H1 (cell line): ENCODE measurements at regions not wholly inside any gene's neighbourhood (a gene's known extent, or its start where the extent isn't known, plus 50 kb on each side); places are given as distances from the start of the nearest gene placed in this dataset.

Experiments
- CTCF ChIA-PET: fragments of 300-600 bp; sonication (Branson Sonifier 250); formaldehyde crosslinking; loops from one replicate; lab custom pipeline; 2021; ENCODE audit not compliant: partially characterized antibody; lab: Charles Lee
- POLR2A ChIA-PET: fragments of 300-600 bp; sonication (Branson Sonifier 250); formaldehyde crosslinking; loops from one replicate; lab custom pipeline; 2021; ENCODE audit warnings: inconsistent platforms; ENCODE audit not compliant: partially characterized antibody; lab: Charles Lee
- DNase-seq, 2 experiments: peaks; one replicate each; pipeline versions ENCODE4 v3.0.0 to v3.0.0-alpha.2; 2010 to 2022; ENCODE audit warnings: low spot score in 2 of 2, low read depth in 1 of 2, mixed read lengths in 1 of 2
- FAIRE-seq: peaks from 2 replicates; lab custom pipeline; 2011; peaks lifted over from hg19 to GRCh38; lab: Jason Lieb, UNC
- H2AFZ ChIP-seq: 2 replicates; pipeline ENCODE4 v1.8.1; 2012; ENCODE audit warnings: low read length, inconsistent platforms
- H2AK5ac ChIP-seq: 2 replicates; pipeline ENCODE4 v1.6.1; 2013; ENCODE audit warnings: low read depth, low read length
- H2BK120ac ChIP-seq: replicated peaks from 2 replicates; pipeline ENCODE3; 2013; ENCODE audit warnings: low read depth, low read length, inconsistent platforms
- H2BK12ac ChIP-seq: 2 replicates; pipeline ENCODE4 v1.6.1; 2013; ENCODE audit warnings: low read depth, low read length
- H2BK15ac ChIP-seq: 2 replicates; pipeline ENCODE4 v1.6.1; 2013; ENCODE audit warnings: low read length
- H2BK20ac ChIP-seq: 2 replicates; pipeline ENCODE4 v1.6.1; 2013; ENCODE audit warnings: low read length
- H2BK5ac ChIP-seq: 2 replicates; pipeline ENCODE4 v1.6.1; 2013; ENCODE audit warnings: low read depth, low read length
- H3K14ac ChIP-seq: 2 replicates; pipeline ENCODE4 v1.6.1; 2013; ENCODE audit warnings: inconsistent platforms; ENCODE audit not compliant: insufficient read length
- H3K18ac ChIP-seq: 2 replicates; pipeline ENCODE4 v1.6.1; 2013; ENCODE audit warnings: low read length; ENCODE audit errors: extremely low read depth
- H3K23ac ChIP-seq: 2 replicates; pipeline ENCODE4 v1.6.1; 2013; ENCODE audit warnings: inconsistent platforms; ENCODE audit not compliant: insufficient read length
- H3K23me2 ChIP-seq: 2 replicates; pipeline ENCODE4 v1.6.1; 2013; ENCODE audit warnings: low read depth, low read length
- H3K27ac ChIP-seq: 2 replicates; pipeline ENCODE4 v1.6.1; 2011; ENCODE audit warnings: low read depth, low read length, inconsistent platforms
- H3K27me3 ChIP-seq, 4 experiments: replicated peaks in 1 of 4; 1 replicate in 1 of 4; 2 replicates in 3 of 4; pipeline versions ENCODE4 v1.6.1 to v1.8.1; 2011 to 2013; ENCODE audit warnings: low read length in 3 of 4, mild to moderate bottlenecking in 3 of 4, inconsistent platforms in 2 of 4, mixed read lengths in 2 of 4, moderate library complexity in 1 of 4; ENCODE audit not compliant: control insufficient read depth in 3 of 4, insufficient read depth in 3 of 4; ENCODE audit errors: extremely low read depth in 1 of 4
- H3K36me3 ChIP-seq, 4 experiments: 2 replicates each; pipeline versions ENCODE4 v1.6.1 to v1.8.1; 2011 to 2013; ENCODE audit warnings: mild to moderate bottlenecking in 4 of 4, low read length in 3 of 4, moderate library complexity in 2 of 4, control low read depth in 1 of 4, inconsistent platforms in 1 of 4; ENCODE audit not compliant: insufficient read depth in 4 of 4, control insufficient read depth in 2 of 4
- H3K4ac ChIP-seq: replicated peaks from 2 replicates; pipeline ENCODE3; 2013; ENCODE audit warnings: low read length, low read depth, mixed read lengths, inconsistent platforms; ENCODE audit not compliant: insufficient read length
- H3K4me1 ChIP-seq, 4 experiments: replicated peaks in 1 of 4; 1 replicate in 1 of 4; 2 replicates in 3 of 4; pipeline versions ENCODE4 v1.6.1 to v1.8.1; 2011 to 2013; ENCODE audit warnings: low read length in 3 of 4, inconsistent platforms in 2 of 4, mixed read lengths in 1 of 4; ENCODE audit not compliant: insufficient read depth in 4 of 4, control insufficient read depth in 3 of 4
- H3K4me2 ChIP-seq, 2 experiments: 2 replicates each; pipeline versions ENCODE4 v1.6.1 to v1.8.1; 2011 to 2013; ENCODE audit warnings: low read depth in 2 of 2, low read length in 2 of 2, control low read depth in 1 of 2, inconsistent platforms in 1 of 2, mild to moderate bottlenecking in 1 of 2; ENCODE audit not compliant: insufficient read depth in 1 of 2
- H3K4me3 ChIP-seq, 4 experiments: fragments of 200-600, 300-600 bp in 1 of 4; sonication (generic), shearing (Covaris generic), sonication (Bioruptor Twin) in 1 of 4; 2 replicates each; pipeline versions ENCODE4 v1.5.1 to v1.8.1; 2011 to 2016; ENCODE audit warnings: low read length in 4 of 4, low read depth in 3 of 4, control low read depth in 2 of 4, inconsistent platforms in 2 of 4, mild to moderate bottlenecking in 2 of 4, mixed read lengths in 1 of 4, moderate library complexity in 1 of 4; ENCODE audit not compliant: insufficient read depth in 2 of 4; ENCODE audit errors: extremely low read depth in 1 of 4
- H3K56ac ChIP-seq: replicated peaks from 2 replicates; pipeline ENCODE3; 2013; ENCODE audit warnings: low read depth, mild to moderate bottlenecking, mixed read lengths, low read length, inconsistent platforms; ENCODE audit not compliant: insufficient read length
- H3K79me1 ChIP-seq: 2 replicates; pipeline ENCODE4 v1.6.1; 2013; ENCODE audit warnings: low read depth, low read length, control low read depth
- H3K79me2 ChIP-seq, 2 experiments: 2 replicates each; pipeline versions ENCODE4 v1.6.1 to v1.8.1; 2012 to 2013; ENCODE audit warnings: low read length in 2 of 2, mild to moderate bottlenecking in 2 of 2, inconsistent platforms in 1 of 2; ENCODE audit not compliant: insufficient read depth in 2 of 2, control insufficient read depth in 1 of 2
- H3K9ac ChIP-seq, 4 experiments: replicated peaks in 1 of 4; 1 replicate in 1 of 4; 2 replicates in 3 of 4; pipeline versions ENCODE4 v1.6.1 to v1.8.1; 2011 to 2013; ENCODE audit warnings: low read depth in 3 of 4, low read length in 3 of 4, control low read depth in 2 of 4, mild to moderate bottlenecking in 2 of 4, moderate library complexity in 2 of 4, inconsistent platforms in 1 of 4; ENCODE audit errors: extremely low read depth in 1 of 4
- H3K9me3 ChIP-seq, 2 experiments: 2 replicates each; pipeline versions ENCODE4 v1.6.1 to v1.8.1; 2012 to 2013; ENCODE audit warnings: mild to moderate bottlenecking in 2 of 2, moderate library complexity in 2 of 2, control low read depth in 1 of 2, inconsistent platforms in 1 of 2, low read depth in 1 of 2, low read length in 1 of 2, mixed read lengths in 1 of 2; ENCODE audit not compliant: insufficient read depth in 2 of 2
- H4K20me1 ChIP-seq, 2 experiments: replicated peaks in 1 of 2; 2 replicates each; pipeline versions ENCODE3 to v1.8.1; 2011 to 2013; ENCODE audit warnings: inconsistent platforms in 2 of 2, low read length in 2 of 2, mild to moderate bottlenecking in 1 of 2; ENCODE audit not compliant: insufficient read depth in 2 of 2, control insufficient read depth in 1 of 2
- H4K5ac ChIP-seq: 2 replicates; pipeline ENCODE4 v1.6.1; 2013; ENCODE audit warnings: low read length, low read depth, mixed read lengths, inconsistent platforms; ENCODE audit not compliant: insufficient read length
- H4K8ac ChIP-seq: 2 replicates; pipeline ENCODE4 v1.8.0; 2013; ENCODE audit warnings: mild to moderate bottlenecking, moderate library complexity, low read length, inconsistent platforms; ENCODE audit not compliant: insufficient read depth; ENCODE audit errors: extremely low read depth
- H4K91ac ChIP-seq: replicated peaks from 2 replicates; pipeline ENCODE3; 2013; ENCODE audit warnings: low read length, mixed read lengths, inconsistent platforms; ENCODE audit not compliant: insufficient read length
- EGR1 ChIP-seq: IDR thresholded peaks from 2 replicates; pipeline ENCODE4 v1.6.1; 2011; ENCODE audit warnings: low read depth, low read length, borderline replicate concordance
- HDAC2 ChIP-seq, 2 experiments: fragments of 300-600 bp in 1 of 2; sonication (generic) in 1 of 2; IDR thresholded peaks; 2 replicates each; pipeline ENCODE4 v1.6.1; 2011 to 2012; ENCODE audit warnings: low read depth in 2 of 2, low read length in 2 of 2, mild to moderate bottlenecking in 2 of 2, moderate library complexity in 2 of 2, borderline replicate concordance in 1 of 2, inconsistent platforms in 1 of 2
- POLR2AphosphoS5 ChIP-seq: IDR thresholded peaks from 2 replicates; pipeline ENCODE4 v1.6.1; 2011; ENCODE audit warnings: low read depth, low read length
- SIN3A ChIP-seq, 2 experiments: IDR thresholded peaks in 1 of 2; conservative IDR thresholded peaks in 1 of 2; 2 replicates each; pipeline ENCODE4 v1.6.1; 2011 to 2012; ENCODE audit warnings: low read length in 2 of 2, improper control_type of control experiment in 1 of 2, low read depth in 1 of 2, mild to moderate bottlenecking in 1 of 2
- SIX5 ChIP-seq: IDR thresholded peaks from 2 replicates; pipeline ENCODE4 v1.6.1; 2011; ENCODE audit warnings: mild to moderate bottlenecking, low read depth, low read length
- TAF1 ChIP-seq: IDR thresholded peaks from 2 replicates; pipeline ENCODE4 v1.6.1; 2011; ENCODE audit warnings: mild to moderate bottlenecking, low read depth, low read length
- TBP ChIP-seq: IDR thresholded peaks from 2 replicates; pipeline ENCODE4 v1.6.1; 2011; ENCODE audit warnings: low read depth, low read length, improper control_type of control experiment
- WGBS, 2 experiments: shearing (Covaris generic) in 1 of 2; methylation state at CpG; one replicate each; pipeline versions ENCODE4 v1.1.6 to v1.1.7; 2013 to 2015; ENCODE audit warnings: low lambda C conversion rate in 2 of 2, mixed read lengths in 2 of 2, inconsistent platforms in 1 of 2, low coverage in 1 of 2, missing lambda C conversion rate in 1 of 2; ENCODE audit not compliant: insufficient replicate concordance in 2 of 2, insufficient coverage in 1 of 2, insufficient read length in 1 of 2; ENCODE audit errors: extremely low coverage in 1 of 2, missing lambda C conversion rate in 1 of 2; 5-methylcytosine and 5-hydroxymethylcytosine counted together
- TF ChIP-seq, protein P1 (sequence below), 3 experiments: IDR thresholded peaks; 1 replicate in 2 of 3; 2 replicates in 1 of 3; pipeline versions ENCODE4 v1.5.1 to v1.6.1; 2011; ENCODE audit warnings: low read length in 3 of 3, mild to moderate bottlenecking in 3 of 3, inconsistent platforms in 2 of 3, low read depth in 1 of 3, moderate library complexity in 1 of 3; ENCODE audit not compliant: insufficient read depth in 1 of 3; ENCODE audit errors: control extremely low read depth in 1 of 3
- TF ChIP-seq, protein P2 (sequence below): IDR thresholded peaks from 2 replicates; pipeline ENCODE4 v1.6.1; 2012; ENCODE audit warnings: low read length, inconsistent platforms

DNA sequence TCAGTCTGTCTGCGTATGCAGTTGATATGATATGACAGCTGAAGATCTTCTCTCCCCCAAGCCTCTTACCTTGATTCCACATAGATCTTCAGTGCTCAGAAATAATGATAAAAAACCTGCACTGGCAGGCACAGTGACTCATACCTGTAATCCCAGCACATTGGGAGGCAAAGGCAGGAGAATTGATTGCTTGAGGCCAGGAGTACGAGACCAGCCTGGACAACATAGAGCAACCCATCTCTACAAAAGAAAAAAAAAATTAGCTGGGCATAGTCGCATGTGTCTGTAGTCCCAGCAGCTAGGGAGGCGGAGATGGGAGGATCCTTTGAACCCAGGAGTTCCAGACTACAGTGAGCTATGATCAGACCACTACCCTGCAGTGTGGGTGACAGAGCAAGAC is 551.0 kb upstream of the MIR17HG start:
- Histone ChIP-seq H3K27me3 (no peaks in the 10 kb centered on the region), H3K4me3 (no peak overlapping the region), H3K4me1 (no peaks in the 10 kb centered on the region; a peak in 1 of 7 replicates), H4K5ac (no peak overlapping the region), H2BK15ac (no peak overlapping the region), H3K56ac (no peak overlapping the region), H3K4me2 (no peak overlapping the region), H3K9me3 (no peaks in the 10 kb centered on the region), H3K23ac (no peak overlapping the region), H3K79me2 (no peaks in the 10 kb centered on the region), H2BK120ac (no peak overlapping the region), H2BK12ac (no peak overlapping the region), H2BK20ac (no peak overlapping the region), H3K9ac (no peak overlapping the region), H3K23me2 (no peaks in the 10 kb centered on the region), H3K36me3 (no peaks in the 10 kb centered on the region), H3K18ac (no peak overlapping the region), H4K91ac (no peak overlapping the region), H3K27ac (no peak overlapping the region), H4K20me1 (no peaks in the 10 kb centered on the region), H2AFZ (no peak overlapping the region), H3K4ac (no peak overlapping the region), H2BK5ac (no peak overlapping the region), H3K14ac (no peak overlapping the region), H2AK5ac (no peak overlapping the region), H3K79me1 (no peaks in the 10 kb centered on the region), H4K8ac (no peak overlapping the region)
- POLR2A ChIA-PET, result no interaction called here
- CTCF ChIA-PET, result no interaction called here
- DNase-seq (no peak), FAIRE-seq (no peak)
- WGBS, 2 experiments, result 92% methylated on average over 4 of the region's 4 CpGs; no CpG with 5 or more reads in 1 of the 2 experiments
- TF ChIP-seq POLR2AphosphoS5 (no peak), SIX5 (no peak), SIN3A (conservative IDR thresholded peaks at IDR 0.05 in 1 of 2, IDR thresholded peaks at IDR 0.05 in 1 of 2; ENCODE audit: low read depth in 1 of 2, low read length in 2 of 2) (no peak), HDAC2 (IDR thresholded peaks at IDR 0.05; ENCODE audit: borderline replicate concordance in 1 of 2, low read depth in 2 of 2, low read length in 2 of 2) (no peak), TAF1 (no peak), EGR1 (no peak), TBP (no peak)
- TF ChIP-seq, protein P1, sequence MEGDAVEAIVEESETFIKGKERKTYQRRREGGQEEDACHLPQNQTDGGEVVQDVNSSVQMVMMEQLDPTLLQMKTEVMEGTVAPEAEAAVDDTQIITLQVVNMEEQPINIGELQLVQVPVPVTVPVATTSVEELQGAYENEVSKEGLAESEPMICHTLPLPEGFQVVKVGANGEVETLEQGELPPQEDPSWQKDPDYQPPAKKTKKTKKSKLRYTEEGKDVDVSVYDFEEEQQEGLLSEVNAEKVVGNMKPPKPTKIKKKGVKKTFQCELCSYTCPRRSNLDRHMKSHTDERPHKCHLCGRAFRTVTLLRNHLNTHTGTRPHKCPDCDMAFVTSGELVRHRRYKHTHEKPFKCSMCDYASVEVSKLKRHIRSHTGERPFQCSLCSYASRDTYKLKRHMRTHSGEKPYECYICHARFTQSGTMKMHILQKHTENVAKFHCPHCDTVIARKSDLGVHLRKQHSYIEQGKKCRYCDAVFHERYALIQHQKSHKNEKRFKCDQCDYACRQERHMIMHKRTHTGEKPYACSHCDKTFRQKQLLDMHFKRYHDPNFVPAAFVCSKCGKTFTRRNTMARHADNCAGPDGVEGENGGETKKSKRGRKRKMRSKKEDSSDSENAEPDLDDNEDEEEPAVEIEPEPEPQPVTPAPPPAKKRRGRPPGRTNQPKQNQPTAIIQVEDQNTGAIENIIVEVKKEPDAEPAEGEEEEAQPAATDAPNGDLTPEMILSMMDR (IDR thresholded peaks at IDR 0.05; ENCODE audit: control extremely low read depth in 1 of 3, insufficient read depth in 1 of 3, low read depth in 1 of 3, low read length in 3 of 3), result no peak
- TF ChIP-seq, protein P2, sequence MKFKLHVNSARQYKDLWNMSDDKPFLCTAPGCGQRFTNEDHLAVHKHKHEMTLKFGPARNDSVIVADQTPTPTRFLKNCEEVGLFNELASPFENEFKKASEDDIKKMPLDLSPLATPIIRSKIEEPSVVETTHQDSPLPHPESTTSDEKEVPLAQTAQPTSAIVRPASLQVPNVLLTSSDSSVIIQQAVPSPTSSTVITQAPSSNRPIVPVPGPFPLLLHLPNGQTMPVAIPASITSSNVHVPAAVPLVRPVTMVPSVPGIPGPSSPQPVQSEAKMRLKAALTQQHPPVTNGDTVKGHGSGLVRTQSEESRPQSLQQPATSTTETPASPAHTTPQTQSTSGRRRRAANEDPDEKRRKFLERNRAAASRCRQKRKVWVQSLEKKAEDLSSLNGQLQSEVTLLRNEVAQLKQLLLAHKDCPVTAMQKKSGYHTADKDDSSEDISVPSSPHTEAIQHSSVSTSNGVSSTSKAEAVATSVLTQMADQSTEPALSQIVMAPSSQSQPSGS, result no peak
